ENCODE measurements at regions not wholly inside any gene's neighbourhood (a gene's known extent, or its start where the extent isn't known, plus 50 kb on each side); places are given as distances from the start of the nearest gene placed in this dataset.

DNA sequence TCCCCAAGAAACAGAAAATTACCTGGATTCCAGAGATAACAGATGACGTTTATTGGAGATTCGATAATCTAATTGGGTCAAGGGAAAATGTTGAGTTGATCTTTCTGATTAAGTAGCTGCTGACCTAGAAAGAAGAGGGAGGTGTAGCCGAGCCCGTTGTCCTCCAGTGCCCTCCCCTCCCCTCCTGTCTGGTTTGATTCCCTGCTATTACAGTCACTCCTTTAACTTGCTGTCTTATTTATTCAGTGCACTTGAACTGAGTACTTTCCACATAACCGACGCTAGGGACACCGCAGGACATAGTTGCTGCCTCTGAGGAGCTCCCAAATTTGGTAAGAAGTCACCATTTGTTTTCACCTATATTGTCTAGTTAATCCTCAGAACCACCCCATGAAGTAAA, 103.7 kb downstream of the AQP9 start (continued):
- TF ChIP-seq ZNF622 (IDR thresholded peaks at IDR 0.05) = no peak
- no peak for TF ChIP-seq SIX5 (IDR thresholded peaks at IDR 0.05; ENCODE audit: low read depth, low read length, severe bottlenecking)
- TF ChIP-seq NR2C1 (IDR thresholded peaks at IDR 0.05) = no peak
- TF ChIP-seq, protein P1, sequence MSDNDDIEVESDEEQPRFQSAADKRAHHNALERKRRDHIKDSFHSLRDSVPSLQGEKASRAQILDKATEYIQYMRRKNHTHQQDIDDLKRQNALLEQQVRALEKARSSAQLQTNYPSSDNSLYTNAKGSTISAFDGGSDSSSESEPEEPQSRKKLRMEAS (IDR thresholded peaks at IDR 0.05; ENCODE audit: low read depth, low read length) = no peak

DNA sequence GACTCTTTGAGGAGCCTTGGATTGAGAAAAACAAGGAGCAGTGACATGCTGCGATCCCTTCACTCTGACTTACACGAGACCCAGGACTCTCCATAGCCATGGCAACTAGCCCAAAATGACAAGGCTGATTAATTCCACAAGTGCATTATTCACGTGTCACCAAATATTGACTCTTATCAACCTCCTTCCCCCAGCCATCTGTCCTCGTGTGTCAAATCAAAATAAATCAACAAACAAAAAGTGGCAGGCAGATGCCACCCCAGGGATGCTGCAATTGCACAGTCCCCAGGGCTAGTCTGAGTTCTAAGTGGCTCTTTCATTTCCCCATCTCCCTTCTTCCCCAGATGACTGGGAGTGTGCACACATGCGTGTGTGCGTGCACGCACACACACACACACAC, 104.9 kb downstream of the AQP9 start:
- ChIA-PET SMC1A (ENCODE audit: uncharacterized antibody, unreplicated experiment) (no interaction called here), CTCF (interaction anchor here (2.4 kb wide), 1 partner anchor 15 kb away, joined by 8 read pairs; no protein-coding TSS in a partner anchor), POLR2A (no interaction called here), RAD21 (ENCODE audit: unreplicated experiment) (interaction anchor here (1.6 kb wide), 1 partner anchor 26 kb away, joined by 3 read pairs; no protein-coding TSS in a partner anchor)
- Histone ChIP-seq H3K4me1 (ENCODE audit: control insufficient read depth, insufficient read depth, low read length) (no peaks in the 10 kb centered on the region; the same call in 1 of the 2 replicates), H4K20me1 (ENCODE audit: control insufficient read depth, insufficient read depth) (no peaks in the 10 kb centered on the region), H3K9ac (ENCODE audit: control insufficient read depth, insufficient read depth, low read length) (no peak overlapping the region), H3K4me2 (ENCODE audit: control insufficient read depth, insufficient read depth) (no peak overlapping the region), H3K79me2 (ENCODE audit: control insufficient read depth, insufficient read depth, low read length) (no peaks in the 10 kb centered on the region), H3K36me3 (ENCODE audit: control insufficient read depth in 2 of 2, insufficient read depth in 2 of 2, low read length in 1 of 2) (no peaks in the 10 kb centered on the region), H3K27me3 (replicated peaks in 1 of 2; ENCODE audit: control insufficient read depth in 2 of 2, insufficient read depth in 2 of 2, low read length in 1 of 2) (no peaks in the 10 kb centered on the region), H3K27ac (ENCODE audit: control insufficient read depth, insufficient read depth) (no peak overlapping the region), H2AFZ (ENCODE audit: control insufficient read depth, low read depth, low read length) (no peak overlapping the region), H3K4me3 (no peak overlapping the region), H3K9me3 (replicated peaks; ENCODE audit: control insufficient read depth, insufficient read depth, low read length) (no peaks in the 10 kb centered on the region)
- in situ Hi-C loops (cut with MboI) = no loop called here
- DNase-seq (ENCODE audit: low read depth, low spot score) (no peak), ATAC-seq (no peak), FAIRE-seq (no peak)
- intact Hi-C loops (cut with micrococcal nuclease; ENCODE audit: unreplicated experiment) = no loop called here
- BruUV-seq (replicated peaks) = no TSS peak
- 42% methylated on average over 7 of the region's 7 CpGs for WGBS (ENCODE audit: insufficient coverage, insufficient replicate concordance, low lambda C conversion rate, missing lambda C conversion rate)
- TF ChIP-seq BHLHE40 (IDR thresholded peaks at IDR 0.05; ENCODE audit: borderline replicate concordance in 1 of 2, low read depth in 2 of 2, low read length in 1 of 2) (no peak; a peak in 1 of 4 replicates), SIX5 (IDR thresholded peaks at IDR 0.05; ENCODE audit: low read depth, low read length, severe bottlenecking) (no peak), GABPA (IDR thresholded peaks at IDR 0.05; ENCODE audit: low read depth) (no peak), ETV6 (conservative IDR thresholded peaks at IDR 0.05 in 1 of 2, IDR thresholded peaks at IDR 0.05 in 1 of 2; ENCODE audit: borderline replicate concordance in 1 of 2, low read depth in 1 of 2) (no peak), RBBP5 (conservative IDR thresholded peaks at IDR 0.05) (no peak), CBX5 (IDR thresholded peaks at IDR 0.05; ENCODE audit: low read depth) (no peak), YY1 (IDR thresholded peaks at IDR 0.05; ENCODE audit: low read depth, low read length) (no peak), EED (IDR thresholded peaks at IDR 0.05; ENCODE audit: low read depth) (no peak), TARDBP (IDR thresholded peaks at IDR 0.05; ENCODE audit: borderline replicate concordance) (no peak), EZH2 (IDR thresholded peaks at IDR 0.05; ENCODE audit: borderline replicate concordance, control insufficient read depth, low read depth, low read length) (no peak), CBFB (IDR thresholded peaks at IDR 0.05; ENCODE audit: low read depth) (no peak), MEF2A (IDR thresholded peaks at IDR 0.05; ENCODE audit: insufficient read depth, low read depth, low read length) (no peak), TAF1 (IDR thresholded peaks at IDR 0.05; ENCODE audit: borderline replicate concordance, low read depth, low read length) (no peak), CHD4 (IDR thresholded peaks at IDR 0.05) (no peak)
- TF ChIP-seq, protein P2, sequence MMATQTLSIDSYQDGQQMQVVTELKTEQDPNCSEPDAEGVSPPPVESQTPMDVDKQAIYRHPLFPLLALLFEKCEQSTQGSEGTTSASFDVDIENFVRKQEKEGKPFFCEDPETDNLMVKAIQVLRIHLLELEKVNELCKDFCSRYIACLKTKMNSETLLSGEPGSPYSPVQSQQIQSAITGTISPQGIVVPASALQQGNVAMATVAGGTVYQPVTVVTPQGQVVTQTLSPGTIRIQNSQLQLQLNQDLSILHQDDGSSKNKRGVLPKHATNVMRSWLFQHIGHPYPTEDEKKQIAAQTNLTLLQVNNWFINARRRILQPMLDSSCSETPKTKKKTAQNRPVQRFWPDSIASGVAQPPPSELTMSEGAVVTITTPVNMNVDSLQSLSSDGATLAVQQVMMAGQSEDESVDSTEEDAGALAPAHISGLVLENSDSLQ (IDR thresholded peaks at IDR 0.05) = no peak
- TF ChIP-seq, protein P3, sequence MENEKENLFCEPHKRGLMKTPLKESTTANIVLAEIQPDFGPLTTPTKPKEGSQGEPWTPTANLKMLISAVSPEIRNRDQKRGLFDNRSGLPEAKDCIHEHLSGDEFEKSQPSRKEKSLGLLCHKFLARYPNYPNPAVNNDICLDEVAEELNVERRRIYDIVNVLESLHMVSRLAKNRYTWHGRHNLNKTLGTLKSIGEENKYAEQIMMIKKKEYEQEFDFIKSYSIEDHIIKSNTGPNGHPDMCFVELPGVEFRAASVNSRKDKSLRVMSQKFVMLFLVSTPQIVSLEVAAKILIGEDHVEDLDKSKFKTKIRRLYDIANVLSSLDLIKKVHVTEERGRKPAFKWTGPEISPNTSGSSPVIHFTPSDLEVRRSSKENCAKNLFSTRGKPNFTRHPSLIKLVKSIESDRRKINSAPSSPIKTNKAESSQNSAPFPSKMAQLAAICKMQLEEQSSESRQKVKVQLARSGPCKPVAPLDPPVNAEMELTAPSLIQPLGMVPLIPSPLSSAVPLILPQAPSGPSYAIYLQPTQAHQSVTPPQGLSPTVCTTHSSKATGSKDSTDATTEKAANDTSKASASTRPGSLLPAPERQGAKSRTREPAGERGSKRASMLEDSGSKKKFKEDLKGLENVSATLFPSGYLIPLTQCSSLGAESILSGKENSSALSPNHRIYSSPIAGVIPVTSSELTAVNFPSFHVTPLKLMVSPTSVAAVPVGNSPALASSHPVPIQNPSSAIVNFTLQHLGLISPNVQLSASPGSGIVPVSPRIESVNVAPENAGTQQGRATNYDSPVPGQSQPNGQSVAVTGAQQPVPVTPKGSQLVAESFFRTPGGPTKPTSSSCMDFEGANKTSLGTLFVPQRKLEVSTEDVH (IDR thresholded peaks at IDR 0.05; ENCODE audit: low read depth, partially characterized antibody) = no peak
